ENCODE measurements at regions not wholly inside any gene's neighbourhood (a gene's known extent, or its start where the extent isn't known, plus 50 kb on each side); places are given as distances from the start of the nearest gene placed in this dataset.
"Not testable (repeated sequence)": the region's sequence is repeated elsewhere in the genome, so short reads cannot be mapped to it uniquely, and the experiment has no call there.

GRCh38 chr3:191646242-191646641 is 185.3 kb downstream of the PYDC2 start:
- no peak for DNase-seq (ENCODE audit: low read depth)

DNA sequence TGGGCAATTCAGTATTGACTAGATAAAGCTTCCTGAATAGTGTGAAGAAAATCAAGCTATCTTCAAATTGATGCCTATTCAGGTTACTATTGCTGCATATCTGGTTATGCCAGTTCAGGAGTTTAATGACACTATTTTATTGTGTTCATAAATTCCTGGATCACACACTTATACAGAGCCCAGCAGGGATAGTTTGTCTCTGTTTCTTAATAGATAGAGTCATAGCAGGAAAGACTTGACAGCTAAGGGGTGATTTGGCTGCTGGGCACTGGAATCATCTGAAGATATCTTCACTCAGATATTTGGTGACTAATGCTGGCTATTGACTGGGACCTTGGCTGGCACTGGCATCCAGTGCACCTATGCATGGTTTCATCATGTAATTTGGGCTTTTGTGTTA is 187.8 kb downstream of the PYDC2 start:
- DNase-seq (ENCODE audit: low read depth) = no peak

GRCh38 chr3:191649626-191650025 is 188.7 kb downstream of the PYDC2 start:
- no peak for DNase-seq (ENCODE audit: low read depth)

DNA sequence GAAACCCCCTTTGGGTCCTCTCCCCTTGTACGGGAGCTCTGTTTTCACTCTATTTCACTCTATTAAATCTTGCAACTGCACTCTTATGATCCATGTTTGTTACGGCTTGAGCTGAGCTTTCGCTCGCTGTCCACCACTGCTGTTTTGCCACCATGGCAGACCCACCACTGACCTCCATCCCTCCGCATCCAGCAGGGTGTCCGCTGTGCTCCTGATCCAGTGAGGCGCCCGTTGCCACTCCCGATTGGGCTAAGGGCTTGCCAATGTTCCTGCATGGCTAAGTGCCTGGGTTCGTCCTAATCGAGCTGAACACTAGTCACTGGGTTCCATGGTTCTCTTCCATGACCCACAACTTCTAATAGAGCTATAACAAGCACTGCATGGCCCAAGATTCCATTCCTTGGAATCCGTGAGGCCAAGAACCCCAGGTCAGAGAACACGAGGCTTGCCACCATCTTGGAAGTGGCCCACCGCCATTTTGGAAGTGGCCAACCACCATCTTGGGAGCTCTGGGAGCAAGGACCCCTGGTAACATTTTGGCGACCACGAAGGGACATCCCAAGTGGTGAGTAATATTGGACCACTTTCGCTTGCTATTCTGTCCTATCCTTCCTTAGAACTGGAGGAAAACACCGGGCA is 197.9 kb downstream of the PYDC2 start:
- not testable (repeated sequence) for DNase-seq (ENCODE audit: low read depth)

GRCh38 chr3:191662150-191662549 is 201.2 kb downstream of the PYDC2 start:
- DNase-seq (ENCODE audit: low read depth) = not testable (repeated sequence)

DNA sequence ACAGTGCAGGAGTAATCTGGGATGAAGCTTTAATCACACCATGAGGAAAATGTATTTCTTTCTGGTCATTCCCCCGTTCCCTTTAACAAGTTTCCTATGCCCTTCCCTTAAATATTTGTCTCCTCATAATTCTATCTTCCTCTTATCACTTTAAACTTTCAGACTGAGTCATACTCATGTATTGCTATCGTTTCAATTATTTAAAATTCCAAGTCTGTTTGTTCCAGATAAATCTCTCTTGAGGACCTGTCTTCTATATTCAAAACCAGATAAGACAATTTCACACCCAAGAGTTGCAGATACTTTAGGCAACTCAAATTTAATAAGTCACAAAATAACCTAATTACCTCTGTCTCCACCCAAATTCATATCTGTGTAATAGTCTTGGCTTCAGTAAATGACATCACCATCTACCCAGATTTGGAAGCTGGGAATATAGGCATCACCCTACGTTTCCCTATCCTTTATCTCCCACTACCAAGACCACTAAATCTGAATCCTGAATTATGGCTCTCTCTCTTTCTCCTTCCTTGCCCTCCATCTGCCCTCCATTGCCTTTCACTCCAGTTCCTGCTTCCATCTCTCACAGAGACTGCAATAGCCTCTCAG is 220.1 kb downstream of the PYDC2 start:
- no peak for DNase-seq (ENCODE audit: low read depth)

DNA sequence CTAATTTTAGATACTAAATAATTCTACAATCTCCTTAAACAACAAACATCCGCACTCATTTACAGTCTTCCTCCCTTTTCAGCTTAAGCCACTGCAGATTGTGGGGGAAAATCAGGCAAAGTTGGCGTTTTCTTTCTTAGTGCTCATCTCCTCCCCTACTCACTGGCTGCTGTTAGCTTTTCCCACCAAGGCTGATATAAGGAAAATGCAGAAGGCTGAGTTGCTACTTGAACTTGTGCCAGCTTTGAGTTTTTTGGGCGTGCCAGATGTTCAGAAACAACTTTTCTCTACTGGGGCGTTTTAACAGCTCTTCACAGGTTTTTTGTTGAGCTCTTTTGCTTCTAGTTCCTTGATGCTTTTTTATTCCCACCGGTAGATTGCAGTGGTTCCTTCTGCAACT is 222.0 kb downstream of the PYDC2 start:
- no peak for DNase-seq (ENCODE audit: low read depth)

GRCh38 chr3:191686626-191687025 is 225.7 kb downstream of the PYDC2 start:
- no peak for DNase-seq (ENCODE audit: low read depth)

DNA sequence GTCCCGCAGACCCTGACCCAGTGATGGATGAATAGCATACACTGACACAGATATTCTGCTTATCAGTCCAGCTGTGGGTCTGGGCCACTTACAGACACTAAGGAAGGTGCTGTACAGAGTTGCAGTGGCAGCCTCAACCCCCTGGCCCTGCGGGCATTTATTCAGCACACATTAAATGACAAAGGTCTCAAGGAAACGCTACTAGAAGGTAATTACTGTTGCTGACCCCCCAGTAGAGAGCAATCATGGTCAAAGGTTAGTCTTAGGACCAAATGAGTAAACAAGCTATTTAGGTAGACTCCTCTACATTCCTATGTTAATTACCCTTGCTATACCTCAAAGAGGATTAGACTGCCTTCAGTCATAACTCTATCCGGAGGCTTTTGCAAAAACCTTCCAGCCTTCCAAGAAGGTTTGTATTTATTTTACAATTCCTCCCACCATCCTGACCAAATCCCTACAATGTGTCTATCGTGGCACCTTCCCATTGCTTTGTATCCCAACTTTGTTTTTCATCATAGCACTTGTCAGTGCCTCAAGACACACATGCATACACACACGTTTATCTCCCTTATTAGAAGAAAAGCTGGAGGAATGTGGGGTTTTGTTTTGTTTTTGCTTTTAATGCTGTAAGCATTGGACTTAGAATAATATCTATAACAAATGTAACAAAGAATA is 227.9 kb downstream of the PYDC2 start:
- no peak for DNase-seq (ENCODE audit: low read depth)

- DNase-seq (ENCODE audit: low read depth) = not testable (repeated sequence)
Measured at GRCh38 chr3:191691184-191691583, 230.2 kb downstream of the PYDC2 start.

- DNase-seq (ENCODE audit: low read depth) = no peak
Measured at GRCh38 chr3:191695131-191695814, 234.3 kb downstream of the PYDC2 start.

DNA sequence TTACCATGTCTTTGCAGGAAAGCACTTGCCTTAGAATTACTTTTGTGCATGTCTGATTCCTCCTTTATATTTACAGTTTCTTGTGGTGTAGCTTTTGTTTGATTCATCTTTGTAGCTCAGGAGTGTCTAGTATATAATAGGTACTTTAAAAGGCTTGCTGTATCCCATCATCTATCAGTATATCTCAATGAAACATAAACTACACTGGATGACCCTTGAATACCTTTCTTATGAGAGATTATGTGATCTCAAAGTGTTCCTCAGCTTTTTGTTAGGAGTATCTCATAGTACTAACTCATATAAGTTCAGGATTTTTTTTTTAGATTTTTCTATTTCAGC is 234.8 kb downstream of the PYDC2 start:
- DNase-seq (ENCODE audit: low read depth) = no peak

DNA sequence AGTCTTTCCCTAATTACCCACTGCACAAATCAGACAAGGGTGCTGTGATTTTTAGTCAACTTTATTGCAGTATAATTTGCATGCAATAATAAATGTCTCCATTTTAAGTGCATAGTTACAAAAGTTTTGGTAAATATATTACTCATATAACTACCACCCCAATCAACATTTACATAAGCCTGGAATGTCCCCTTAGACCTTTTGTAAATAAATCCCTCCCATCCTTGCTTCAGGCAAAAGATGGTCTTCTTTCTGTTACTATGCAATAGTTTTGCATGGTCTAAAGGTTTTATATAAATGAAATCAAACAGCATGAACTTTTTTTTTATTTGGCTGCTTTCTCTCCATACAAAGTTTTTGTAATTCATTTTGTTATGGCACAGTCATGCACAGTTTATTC is 235.4 kb downstream of the PYDC2 start:
- no peak for DNase-seq (ENCODE audit: low read depth)

- no peak for DNase-seq (ENCODE audit: low read depth)
Measured at GRCh38 chr3:191699546-191699945, 238.6 kb downstream of the PYDC2 start.

DNA sequence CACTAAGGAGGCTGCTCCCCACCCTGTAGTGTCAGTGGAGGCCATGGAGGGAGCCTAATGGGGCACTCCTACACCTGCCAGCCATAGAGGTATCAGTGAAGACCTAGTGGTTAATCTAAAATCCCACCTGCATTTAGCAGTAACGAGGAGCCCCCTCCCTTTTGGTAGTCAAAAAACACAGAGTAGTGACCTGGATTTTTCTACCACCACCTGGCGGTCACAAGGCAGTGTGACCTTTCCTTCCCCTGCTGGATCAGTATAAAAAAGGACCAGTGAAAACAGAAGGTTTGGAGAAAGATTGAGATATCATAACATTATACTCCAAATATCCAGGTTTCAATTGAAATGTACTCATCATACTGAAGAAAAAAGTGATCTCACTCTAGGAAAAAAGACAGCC is 241.2 kb downstream of the PYDC2 start:
- no peak for DNase-seq (ENCODE audit: low read depth)

DNA sequence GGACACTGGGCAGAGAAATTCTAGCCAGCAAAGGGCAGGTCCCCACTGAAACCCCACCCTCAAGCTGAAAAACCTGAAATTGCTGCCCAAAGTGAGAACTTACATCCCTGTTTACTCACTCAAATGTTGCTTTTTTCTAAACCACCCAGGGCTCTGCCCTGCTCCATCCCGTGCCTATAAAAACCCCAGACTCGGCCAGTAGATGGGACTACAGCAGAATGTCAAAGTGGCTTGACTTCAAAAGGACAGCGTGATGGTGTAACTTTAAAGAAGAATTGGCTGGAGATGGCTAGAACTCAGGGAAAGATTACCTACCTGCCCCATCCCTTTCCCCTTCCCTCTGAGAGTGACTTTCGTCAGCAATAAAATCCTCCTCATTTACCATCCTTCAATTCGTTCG is 246.9 kb downstream of the PYDC2 start:
- no peak for DNase-seq (ENCODE audit: low read depth)

DNA sequence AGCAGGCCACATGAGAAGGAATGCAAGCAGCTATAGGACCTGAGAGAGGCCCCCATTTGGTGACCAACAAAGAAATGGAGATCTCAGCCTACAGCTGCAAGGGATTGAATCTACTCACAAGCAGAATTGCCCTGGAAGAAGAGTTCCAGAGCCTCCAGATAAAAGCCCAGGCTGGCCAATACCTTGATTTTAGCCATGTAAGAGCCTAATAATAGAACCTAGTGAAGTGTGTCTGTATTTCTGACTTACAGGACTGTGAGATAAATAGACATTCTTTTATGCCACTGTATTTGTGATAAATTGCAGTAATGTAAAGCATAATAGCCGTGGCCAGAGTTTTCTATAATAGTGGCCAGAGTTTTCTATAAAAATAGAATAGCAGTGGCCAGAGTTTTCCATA is 254.6 kb downstream of the PYDC2 start:
- no peak for DNase-seq (ENCODE audit: low read depth)

DNA sequence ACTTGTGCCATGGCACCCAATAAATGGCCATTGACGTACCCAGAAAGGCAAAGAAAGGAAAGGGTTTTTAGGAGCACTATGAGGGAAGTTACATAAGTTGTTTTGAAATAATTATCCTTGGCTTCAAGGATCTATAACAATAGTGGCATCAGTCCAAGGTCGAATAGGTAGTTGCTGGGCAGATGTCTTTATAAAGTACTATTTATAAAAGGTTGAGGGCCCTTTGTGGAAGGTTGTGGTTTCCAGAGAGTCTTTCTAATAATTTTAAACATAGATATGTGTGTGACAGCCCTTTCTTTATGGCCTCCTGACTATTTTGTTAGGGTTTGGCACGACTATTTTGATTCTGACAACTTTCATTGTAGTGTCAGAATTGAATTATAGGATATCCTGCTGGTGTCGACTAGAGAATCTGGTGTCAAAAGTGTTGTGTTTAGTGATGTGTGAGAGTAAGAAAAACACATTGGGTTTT is 260.5 kb downstream of the PYDC2 start:
- no peak for DNase-seq (ENCODE audit: low read depth)

- DNase-seq (ENCODE audit: low read depth) = no peak
Measured at GRCh38 chr3:191721990-191722389, 261.0 kb downstream of the PYDC2 start.

DNA sequence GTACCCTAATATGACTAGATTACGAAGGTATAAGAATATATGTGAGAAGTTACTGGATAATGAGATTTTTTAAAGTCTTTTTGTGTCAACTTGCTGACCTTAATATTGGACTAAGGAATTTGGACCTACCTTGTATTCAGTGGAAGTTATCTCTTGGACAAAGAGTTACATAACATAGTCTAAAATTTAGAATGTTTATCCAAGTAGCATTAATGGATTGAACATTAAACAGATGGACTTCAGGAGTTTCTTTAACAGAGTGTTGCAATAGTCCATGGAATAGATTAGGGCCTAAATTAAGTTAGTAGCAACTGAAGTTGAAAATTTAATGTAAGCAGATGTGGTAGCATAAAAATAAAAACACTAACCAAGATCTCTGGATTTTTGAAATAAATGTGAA is 266.4 kb downstream of the PYDC2 start:
- DNase-seq (ENCODE audit: low read depth) = no peak

DNA sequence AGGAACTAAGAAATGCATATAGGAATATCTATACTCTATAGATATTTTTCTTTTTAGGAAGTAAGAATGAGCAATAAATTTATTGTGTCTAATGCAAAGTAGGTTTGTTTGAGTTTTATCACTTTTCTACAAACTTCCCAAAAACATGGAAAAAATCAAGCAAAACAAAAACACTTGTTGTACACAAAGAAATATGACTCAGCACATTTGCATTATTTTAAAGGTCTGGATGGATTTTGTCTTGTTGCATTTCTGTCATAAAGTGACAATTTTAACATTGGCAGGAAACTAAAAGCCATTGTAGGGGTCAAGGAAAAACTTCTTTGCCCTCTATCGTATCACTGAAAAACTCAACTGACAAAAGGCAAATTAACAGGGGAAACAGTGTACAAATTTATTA is 267.2 kb downstream of the PYDC2 start:
- DNase-seq (ENCODE audit: low read depth) = no peak

DNA sequence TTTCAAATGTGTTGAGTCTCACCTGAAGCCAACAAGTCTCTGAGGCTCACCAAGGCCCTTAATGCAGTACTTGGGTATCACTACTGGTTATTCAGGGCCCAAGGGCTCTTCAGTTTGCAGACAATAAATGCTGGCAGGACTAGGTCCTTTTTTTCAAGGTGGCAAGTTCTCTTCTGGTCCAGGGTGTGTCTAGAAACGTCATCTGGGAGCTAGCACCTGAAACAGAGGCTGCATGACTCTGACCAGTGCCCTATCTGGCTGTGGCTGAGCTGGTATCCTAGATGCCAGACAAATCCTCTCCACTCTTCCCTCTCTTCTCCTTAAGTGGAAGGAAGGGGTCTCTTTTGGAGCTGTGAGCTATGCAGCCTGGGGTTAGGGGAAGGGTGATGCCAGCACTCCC is 276.8 kb downstream of the PYDC2 start:
- no peak for DNase-seq (ENCODE audit: low read depth)

DNA sequence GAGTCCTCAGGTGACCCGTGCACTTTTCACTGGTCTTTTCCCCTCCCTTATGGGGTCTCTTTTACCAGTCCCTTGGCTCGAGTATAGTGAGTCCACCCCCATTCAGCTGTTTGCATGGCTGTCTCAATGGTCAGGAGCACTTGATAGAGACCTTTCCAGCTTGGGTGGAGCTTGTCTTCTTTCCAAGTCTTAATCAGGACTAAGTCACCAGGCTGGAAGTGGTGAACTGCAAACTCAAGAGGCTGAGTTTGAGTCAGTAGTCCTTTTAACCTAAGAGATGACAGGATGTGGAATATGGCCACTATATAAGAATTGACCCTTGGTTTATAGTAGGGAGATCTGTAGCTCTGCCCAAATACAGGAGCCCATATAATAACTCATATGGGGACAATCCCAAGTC is 279.7 kb downstream of the PYDC2 start:
- no peak for DNase-seq (ENCODE audit: low read depth)

All from HS-5 (cell line).